Left lung (tissue), 4 donors: ENCODE measurements at regions not wholly inside any gene's neighbourhood (a gene's known extent, or its start where the extent isn't known, plus 50 kb on each side); places are given as distances from the start of the nearest gene placed in this dataset.

Experiments
- ATAC-seq: fragments of 200-7000 bp; cut with Tn5 transposase; one replicate; pipeline ENCODE4 v1.9.1; 2020; ENCODE audit warnings: moderate library complexity
- DNase-seq, 4 donors: peaks; one replicate each; pipeline ENCODE4 v3.0.0-alpha.2; 2013 to 2020
- H3K27ac ChIP-seq, 2 donors: fragments of 200-600 bp; sonication (generic) in 1 of 2; one replicate each; pipeline versions ENCODE4 v1.5.0 to v1.8.0; 2020 to 2021
- H3K27me3 ChIP-seq, 2 donors: fragments of 200-600 bp; sonication (generic) in 1 of 2; one replicate each; pipeline versions ENCODE4 v1.5.0 to v1.8.0; 2020 to 2021
- H3K36me3 ChIP-seq, 2 donors: fragments of 200-600 bp; sonication (generic) in 1 of 2; one replicate each; pipeline versions ENCODE4 v1.5.0 to v1.8.0; 2020 to 2021
- H3K4me1 ChIP-seq, 2 donors: fragments of 200-600 bp; one replicate each; pipeline ENCODE4 v1.8.0; 2021
- H3K4me3 ChIP-seq, 2 donors: fragments of 200-600 bp; sonication (generic) in 1 of 2; one replicate each; pipeline versions ENCODE4 v1.5.0 to v1.8.0; 2020 to 2021; ENCODE audit warnings: mild to moderate bottlenecking in 1 of 2
- H3K9me3 ChIP-seq, 2 donors: fragments of 200-600 bp; sonication (generic) in 1 of 2; one replicate each; pipeline versions ENCODE4 v1.5.0 to v1.8.0; 2020 to 2021
- intact Hi-C, 2 donors: fragments of 100-400 bp; cut with DNase I; formaldehyde crosslinking; loops; one replicate each; pipeline versions ENCODE4 v1.11.2 to v1.14.2; 2022
- TF ChIP-seq, protein P1 (sequence below), 2 donors: fragments of 200-600 bp; sonication (generic) in 1 of 2; IDR thresholded peaks; one replicate each; pipeline versions ENCODE4 v1.5.0 to v1.8.0; 2021; ENCODE audit warnings: antibody characterized with exemption in 2 of 2
- donor health status: DM: no; HTN: yes; CAD: no.
- donor health status: DM: no; HTN: no; CAD: no.

- ATAC-seq (no peak), DNase-seq (no peak)
- intact Hi-C loops: no loop called here
Measured at GRCh38 chr10:65710306-65710705, 1215.5 kb upstream of the LRRTM3 start.

GRCh38 chr10:65719790-65720189 is 1206.0 kb upstream of the LRRTM3 start:
- Histone ChIP-seq H3K27me3 (no peaks in the 10 kb centered on the region), H3K36me3 (no peaks in the 10 kb centered on the region), H3K4me3 (no peak overlapping the region), H3K27ac (no peak overlapping the region), H3K4me1 (no peaks in the 10 kb centered on the region), H3K9me3 (no peaks in the 10 kb centered on the region)
- ATAC-seq (no peak), DNase-seq (peak in 2 of 4 donors; percentile 58 to 64)
- TF ChIP-seq, protein P1, sequence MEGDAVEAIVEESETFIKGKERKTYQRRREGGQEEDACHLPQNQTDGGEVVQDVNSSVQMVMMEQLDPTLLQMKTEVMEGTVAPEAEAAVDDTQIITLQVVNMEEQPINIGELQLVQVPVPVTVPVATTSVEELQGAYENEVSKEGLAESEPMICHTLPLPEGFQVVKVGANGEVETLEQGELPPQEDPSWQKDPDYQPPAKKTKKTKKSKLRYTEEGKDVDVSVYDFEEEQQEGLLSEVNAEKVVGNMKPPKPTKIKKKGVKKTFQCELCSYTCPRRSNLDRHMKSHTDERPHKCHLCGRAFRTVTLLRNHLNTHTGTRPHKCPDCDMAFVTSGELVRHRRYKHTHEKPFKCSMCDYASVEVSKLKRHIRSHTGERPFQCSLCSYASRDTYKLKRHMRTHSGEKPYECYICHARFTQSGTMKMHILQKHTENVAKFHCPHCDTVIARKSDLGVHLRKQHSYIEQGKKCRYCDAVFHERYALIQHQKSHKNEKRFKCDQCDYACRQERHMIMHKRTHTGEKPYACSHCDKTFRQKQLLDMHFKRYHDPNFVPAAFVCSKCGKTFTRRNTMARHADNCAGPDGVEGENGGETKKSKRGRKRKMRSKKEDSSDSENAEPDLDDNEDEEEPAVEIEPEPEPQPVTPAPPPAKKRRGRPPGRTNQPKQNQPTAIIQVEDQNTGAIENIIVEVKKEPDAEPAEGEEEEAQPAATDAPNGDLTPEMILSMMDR (IDR thresholded peaks at IDR 0.05): no peak
- intact Hi-C loops: no loop called here

More at GRCh38 chr10:65710306-65710705, 1215.5 kb upstream of the LRRTM3 start:
- H3K36me3 ChIP-seq: no peaks in the 10 kb centered on the region
- TF ChIP-seq, protein P1 (IDR thresholded peaks at IDR 0.05): no peak
- H3K27me3 ChIP-seq: no peaks in the 10 kb centered on the region
- H3K9me3 ChIP-seq: no peaks in the 10 kb centered on the region
- no peak overlapping the region for H3K4me3 ChIP-seq
- no peak overlapping the region for H3K27ac ChIP-seq
- no peaks in the 10 kb centered on the region for H3K4me1 ChIP-seq

DNA sequence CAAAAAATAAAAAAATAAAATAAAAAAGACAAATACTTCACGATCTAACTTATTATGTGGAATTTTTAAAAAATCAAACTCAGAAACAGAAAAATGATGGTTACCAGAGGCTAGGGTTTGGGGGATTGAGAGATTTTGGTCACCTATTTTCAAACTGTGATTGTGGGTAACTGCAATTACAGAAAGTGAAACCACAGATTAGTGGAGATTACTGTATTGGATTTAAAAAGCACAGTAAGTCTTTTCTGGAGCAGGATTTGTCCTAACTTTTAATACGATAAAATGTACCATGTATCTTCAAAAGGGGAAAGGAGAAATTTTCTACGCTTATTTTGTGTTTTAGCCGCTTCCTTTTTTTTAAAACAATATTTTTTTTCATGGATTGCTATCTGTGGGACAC is 1204.9 kb upstream of the LRRTM3 start:
- TF ChIP-seq, protein P1 (IDR thresholded peaks at IDR 0.05): no peak
- Histone ChIP-seq H3K27me3 (no peaks in the 10 kb centered on the region), H3K4me1 (no peaks in the 10 kb centered on the region), H3K9me3 (no peaks in the 10 kb centered on the region), H3K36me3 (no peaks in the 10 kb centered on the region), H3K4me3 (no peak overlapping the region), H3K27ac (no peak overlapping the region)
- no peak for DNase-seq
- no peak for ATAC-seq
- intact Hi-C loops: no loop called here

- intact Hi-C loops: no loop called here
Measured at GRCh38 chr10:65723525-65723924, 1202.3 kb upstream of the LRRTM3 start.

GRCh38 chr10:65735382-65735781 is 1190.5 kb upstream of the LRRTM3 start:
- TF ChIP-seq, protein P1 (IDR thresholded peaks at IDR 0.05): no peak
- no peaks in the 10 kb centered on the region for H3K27me3 ChIP-seq
- H3K36me3 ChIP-seq: no peaks in the 10 kb centered on the region
- DNase-seq: no peak
- no peak overlapping the region for H3K4me3 ChIP-seq
- H3K27ac ChIP-seq: no peak overlapping the region
- peaks cover 0 to 3% of the 10 kb centered on the region in 2 donors for H3K9me3 ChIP-seq
- no peaks in the 10 kb centered on the region for H3K4me1 ChIP-seq
- ATAC-seq: no peak
- intact Hi-C loops: no loop called here

More at GRCh38 chr10:65723525-65723924, 1202.3 kb upstream of the LRRTM3 start:
- Histone ChIP-seq H3K27ac (no peak overlapping the region), H3K36me3 (no peaks in the 10 kb centered on the region), H3K9me3 (peaks cover 0 to 3% of the 10 kb centered on the region in 2 donors), H3K4me3 (no peak overlapping the region), H3K27me3 (no peaks in the 10 kb centered on the region), H3K4me1 (no peaks in the 10 kb centered on the region)
- TF ChIP-seq, protein P1 (IDR thresholded peaks at IDR 0.05): no peak
- ATAC-seq: no peak
- DNase-seq: no peak
